ENCODE measurements at regions not wholly inside any gene's neighbourhood (a gene's known extent, or its start where the extent isn't known, plus 50 kb on each side); places are given as distances from the start of the nearest gene placed in this dataset.

DNA sequence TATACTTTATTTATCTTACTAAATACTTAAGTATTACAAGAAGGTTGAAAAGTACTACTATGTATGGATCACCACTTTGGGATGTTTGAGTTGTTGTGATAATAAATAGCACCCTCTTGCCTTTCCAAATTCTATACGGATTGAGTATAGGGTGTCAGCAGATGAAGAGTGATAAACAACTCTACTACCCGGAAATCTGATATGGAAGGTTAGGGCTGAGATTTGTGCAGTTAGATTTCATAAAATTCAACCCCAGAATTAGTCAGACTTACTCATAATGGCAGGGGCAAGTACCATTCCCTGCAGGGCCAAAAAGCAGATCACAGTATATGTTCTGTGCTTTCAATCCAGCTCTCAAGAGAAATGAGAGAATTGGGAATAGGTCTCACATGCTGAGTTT is 1008.9 kb upstream of the PCDH7 start:
- Histone ChIP-seq H3K27ac (ENCODE audit: insufficient read depth, low read depth, low read length) (no peak overlapping the region), H3K36me3 (ENCODE audit: control insufficient read depth in 2 of 2, extremely low read depth in 1 of 2, insufficient read depth in 2 of 2, low read length in 2 of 2) (no peaks in the 10 kb centered on the region), H3K9me3 (replicated peaks; ENCODE audit: control insufficient read depth, insufficient read depth, low read length) (no peaks in the 10 kb centered on the region), H3K9ac (replicated peaks; ENCODE audit: extremely low read depth, insufficient read depth, low read length) (no peak overlapping the region), H3K9me1 (replicated peaks; ENCODE audit: control insufficient read depth, extremely low read depth, insufficient read depth, low read length) (no peaks in the 10 kb centered on the region), H3K4me1 (ENCODE audit: control insufficient read depth, extremely low read depth, insufficient read depth, low read length) (no peaks in the 10 kb centered on the region), H2AFZ (ENCODE audit: low read depth, low read length) (no peak overlapping the region), H3K4me3 (replicated peaks in 1 of 3; ENCODE audit: insufficient read depth in 1 of 3, low read depth in 1 of 3, low read length in 3 of 3) (no peak overlapping the region), H3K27me3 (ENCODE audit: control insufficient read depth in 2 of 2, insufficient read depth in 2 of 2, low read length in 2 of 2) (no peaks in the 10 kb centered on the region), H3K4me2 (ENCODE audit: insufficient read depth, low read length) (no peak overlapping the region), H4K20me1 (replicated peaks; ENCODE audit: control insufficient read depth, extremely low read depth, insufficient read depth, low read length) (no peaks in the 10 kb centered on the region), H3K79me2 (ENCODE audit: control insufficient read depth, insufficient read depth, low read length) (no peaks in the 10 kb centered on the region)
- POLR2A ChIA-PET: no interaction called here
- DNase-seq (ENCODE audit: low read depth, low spot score) (no peak), FAIRE-seq (no peak)
- intact Hi-C loops (cut with micrococcal nuclease) (no loop called here), dilution Hi-C loops (cut with MboI; ENCODE audit: extremely low pct_ligation_motif_present, low sequenced_read_pairs) (no loop called here)
- TF ChIP-seq POLR2A (IDR thresholded peaks at IDR 0.05; ENCODE audit: low read depth, low read length) (no peak), JUN (IDR thresholded peaks at IDR 0.05; ENCODE audit: borderline replicate concordance, insufficient read depth, insufficient read length, low read depth) (no peak), POLR2AphosphoS5 (IDR thresholded peaks at IDR 0.05; ENCODE audit: insufficient read depth, low read depth, low read length) (no peak), GATA2 (IDR thresholded peaks at IDR 0.05; ENCODE audit: insufficient read depth, insufficient read length, low read depth, low read length) (no peak), FOS (IDR thresholded peaks at IDR 0.05; ENCODE audit: borderline replicate concordance, insufficient read depth, low read length) (no peak), EZH2 (IDR thresholded peaks at IDR 0.05; ENCODE audit: borderline replicate concordance, low read depth, low read length, severe bottlenecking) (no peak), MYC (IDR thresholded peaks at IDR 0.05; ENCODE audit: low read depth, low read length) (no peak)
- TF ChIP-seq, protein P1, sequence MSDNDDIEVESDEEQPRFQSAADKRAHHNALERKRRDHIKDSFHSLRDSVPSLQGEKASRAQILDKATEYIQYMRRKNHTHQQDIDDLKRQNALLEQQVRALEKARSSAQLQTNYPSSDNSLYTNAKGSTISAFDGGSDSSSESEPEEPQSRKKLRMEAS (IDR thresholded peaks at IDR 0.05; ENCODE audit: insufficient read depth, insufficient read length): no peak
- TF ChIP-seq, protein P2, sequence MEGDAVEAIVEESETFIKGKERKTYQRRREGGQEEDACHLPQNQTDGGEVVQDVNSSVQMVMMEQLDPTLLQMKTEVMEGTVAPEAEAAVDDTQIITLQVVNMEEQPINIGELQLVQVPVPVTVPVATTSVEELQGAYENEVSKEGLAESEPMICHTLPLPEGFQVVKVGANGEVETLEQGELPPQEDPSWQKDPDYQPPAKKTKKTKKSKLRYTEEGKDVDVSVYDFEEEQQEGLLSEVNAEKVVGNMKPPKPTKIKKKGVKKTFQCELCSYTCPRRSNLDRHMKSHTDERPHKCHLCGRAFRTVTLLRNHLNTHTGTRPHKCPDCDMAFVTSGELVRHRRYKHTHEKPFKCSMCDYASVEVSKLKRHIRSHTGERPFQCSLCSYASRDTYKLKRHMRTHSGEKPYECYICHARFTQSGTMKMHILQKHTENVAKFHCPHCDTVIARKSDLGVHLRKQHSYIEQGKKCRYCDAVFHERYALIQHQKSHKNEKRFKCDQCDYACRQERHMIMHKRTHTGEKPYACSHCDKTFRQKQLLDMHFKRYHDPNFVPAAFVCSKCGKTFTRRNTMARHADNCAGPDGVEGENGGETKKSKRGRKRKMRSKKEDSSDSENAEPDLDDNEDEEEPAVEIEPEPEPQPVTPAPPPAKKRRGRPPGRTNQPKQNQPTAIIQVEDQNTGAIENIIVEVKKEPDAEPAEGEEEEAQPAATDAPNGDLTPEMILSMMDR (IDR thresholded peaks at IDR 0.05; ENCODE audit: extremely low read depth in 1 of 2, insufficient read depth in 1 of 2, low read depth in 1 of 2, low read length in 2 of 2): no peak
- CTCF ChIA-PET: no interaction called here
- no TSS peak for BruUV-seq (replicated peaks)

Measured in endothelial cell of umbilical vein (primary cell).